ENCODE measurements at regions not wholly inside any gene's neighbourhood (a gene's known extent, or its start where the extent isn't known, plus 50 kb on each side); places are given as distances from the start of the nearest gene placed in this dataset.

DNA sequence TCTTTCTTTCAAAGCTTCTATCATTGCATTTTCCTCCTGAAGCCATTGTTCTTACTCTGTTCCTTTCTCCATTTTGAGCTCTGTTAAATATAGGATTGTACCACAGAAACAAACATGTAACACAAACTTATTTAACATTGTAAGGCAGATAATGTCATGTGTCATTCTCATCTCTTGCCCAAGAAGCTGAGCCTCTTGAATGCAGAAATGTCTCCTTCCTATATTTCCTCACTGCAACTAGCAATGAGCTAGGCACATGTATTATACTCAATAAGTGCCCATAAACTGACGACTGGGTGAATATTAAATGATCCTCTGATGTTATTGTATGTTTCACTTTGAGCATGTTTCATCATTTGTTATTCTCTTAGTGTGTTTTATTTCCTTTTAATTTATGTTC lies 56.7 kb upstream of the SLC7A11 start:
- FAIRE-seq: no peak

- no peak for FAIRE-seq
Observed at GRCh38 chr4:138298431-138298830, 56.3 kb upstream of the SLC7A11 start.

GRCh38 chr4:138297743-138298405 lies 55.7 kb upstream of the SLC7A11 start:
- FAIRE-seq: no peak

GRCh38 chr4:138292321-138292720 lies 50.2 kb upstream of the SLC7A11 start:
- FAIRE-seq: no peak
